IMR-90 (cell line): ENCODE measurements at regions not wholly inside any gene's neighbourhood (a gene's known extent, or its start where the extent isn't known, plus 50 kb on each side); places are given as distances from the start of the nearest gene placed in this dataset.

Experiments
- CEBPB ChIP-seq: IDR thresholded peaks from 2 replicates; pipeline ENCODE4 v1.6.1; 2012; ENCODE audit warnings: low read depth, low read length, improper control_type of control experiment
- CHD1 ChIP-seq: IDR thresholded peaks from 2 replicates; pipeline ENCODE4 v1.6.1; 2012; ENCODE audit warnings: low read depth, low read length, improper control_type of control experiment
- ELK1 ChIP-seq: fragments of 150-350 bp; IDR thresholded peaks from 2 replicates; pipeline ENCODE4 v1.6.1; 2016; ENCODE audit warnings: low read depth, mild to moderate bottlenecking, low read length, moderate library complexity, borderline replicate concordance
- FOS ChIP-seq: fragments of 150-350 bp; IDR thresholded peaks from 2 replicates; pipeline ENCODE4 v1.6.1; 2016; ENCODE audit warnings: low read depth, low read length
- MAFK ChIP-seq: IDR thresholded peaks from 2 replicates; pipeline ENCODE4 v1.6.1; 2012; ENCODE audit warnings: low read depth, low read length, improper control_type of control experiment
- MAZ ChIP-seq: IDR thresholded peaks from 2 replicates; pipeline ENCODE4 v1.6.1; 2012; ENCODE audit warnings: low read depth, mild to moderate bottlenecking, low read length, improper control_type of control experiment, moderate library complexity, borderline replicate concordance
- MXI1 ChIP-seq: IDR thresholded peaks from 2 replicates; pipeline ENCODE4 v1.6.1; 2012; ENCODE audit warnings: low read depth, mild to moderate bottlenecking, low read length, moderate library complexity, borderline replicate concordance
- POLR2A ChIP-seq: IDR thresholded peaks from 2 replicates; pipeline ENCODE4 v1.6.1; 2012; ENCODE audit warnings: mild to moderate bottlenecking, low read depth, low read length
- RAD21 ChIP-seq: IDR thresholded peaks from 2 replicates; pipeline ENCODE4 v1.6.1; 2012; ENCODE audit warnings: low read length, improper control_type of control experiment
- RCOR1 ChIP-seq: IDR thresholded peaks from 2 replicates; pipeline ENCODE4 v1.6.1; 2012; ENCODE audit warnings: mild to moderate bottlenecking, low read length, improper control_type of control experiment; ENCODE audit not compliant: insufficient replicate concordance
- RFX5 ChIP-seq: IDR thresholded peaks from 2 replicates; pipeline ENCODE4 v1.8.0; 2012; ENCODE audit warnings: low read depth, mild to moderate bottlenecking, low read length, moderate library complexity
- SMC3 ChIP-seq: fragments of 150-350 bp; IDR thresholded peaks from 2 replicates; pipeline ENCODE4 v1.6.1; 2016; ENCODE audit warnings: low read depth, mild to moderate bottlenecking, antibody characterized with exemption, low read length, moderate library complexity
- USF2 ChIP-seq: fragments of 150-350 bp; IDR thresholded peaks from 2 replicates; pipeline ENCODE4 v1.6.1; 2017; ENCODE audit warnings: mild to moderate bottlenecking, antibody characterized with exemption, low read length, low read depth
- TF ChIP-seq, protein P1 (sequence below): conservative IDR thresholded peaks from 2 replicates; pipeline ENCODE4 v1.5.1; 2012; ENCODE audit warnings: mild to moderate bottlenecking, low read depth, low read length, improper control_type of control experiment

- TF ChIP-seq, protein P1, sequence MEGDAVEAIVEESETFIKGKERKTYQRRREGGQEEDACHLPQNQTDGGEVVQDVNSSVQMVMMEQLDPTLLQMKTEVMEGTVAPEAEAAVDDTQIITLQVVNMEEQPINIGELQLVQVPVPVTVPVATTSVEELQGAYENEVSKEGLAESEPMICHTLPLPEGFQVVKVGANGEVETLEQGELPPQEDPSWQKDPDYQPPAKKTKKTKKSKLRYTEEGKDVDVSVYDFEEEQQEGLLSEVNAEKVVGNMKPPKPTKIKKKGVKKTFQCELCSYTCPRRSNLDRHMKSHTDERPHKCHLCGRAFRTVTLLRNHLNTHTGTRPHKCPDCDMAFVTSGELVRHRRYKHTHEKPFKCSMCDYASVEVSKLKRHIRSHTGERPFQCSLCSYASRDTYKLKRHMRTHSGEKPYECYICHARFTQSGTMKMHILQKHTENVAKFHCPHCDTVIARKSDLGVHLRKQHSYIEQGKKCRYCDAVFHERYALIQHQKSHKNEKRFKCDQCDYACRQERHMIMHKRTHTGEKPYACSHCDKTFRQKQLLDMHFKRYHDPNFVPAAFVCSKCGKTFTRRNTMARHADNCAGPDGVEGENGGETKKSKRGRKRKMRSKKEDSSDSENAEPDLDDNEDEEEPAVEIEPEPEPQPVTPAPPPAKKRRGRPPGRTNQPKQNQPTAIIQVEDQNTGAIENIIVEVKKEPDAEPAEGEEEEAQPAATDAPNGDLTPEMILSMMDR, result no peak
- TF ChIP-seq USF2, result no peak
- TF ChIP-seq ELK1, result no peak
- no peak for TF ChIP-seq POLR2A
- TF ChIP-seq MXI1, result no peak
- no peak for TF ChIP-seq CEBPB
- TF ChIP-seq CHD1, result no peak
- TF ChIP-seq RFX5, result no peak
- TF ChIP-seq FOS, result no peak
- no peak for TF ChIP-seq RAD21
- TF ChIP-seq MAFK, result no peak
- no peak for TF ChIP-seq RCOR1
- TF ChIP-seq MAZ, result no peak
- no peak for TF ChIP-seq SMC3
Measured at GRCh38 chr1:95561346-95561745, 327.3 kb downstream of the RWDD3 start.
